GM12878 (cell line): ENCODE measurements at regions not wholly inside any gene's neighbourhood (a gene's known extent, or its start where the extent isn't known, plus 50 kb on each side); places are given as distances from the start of the nearest gene placed in this dataset.

ENCODE experiments used
- CHD2 ChIP-seq: IDR thresholded peaks from 2 replicates; pipeline ENCODE4 v1.6.1; 2011; ENCODE audit warnings: low read depth, low read length, improper control_type of control experiment, borderline replicate concordance
- CHD4 ChIP-seq: fragments of 200-600 bp; sonication (generic); IDR thresholded peaks from 2 replicates; pipeline ENCODE4 v1.6.1; 2016; ENCODE audit warnings: mild to moderate bottlenecking
- EP300 ChIP-seq, 2 experiments: fragments of 150-350 bp in 1 of 2; IDR thresholded peaks; 2 replicates each; pipeline ENCODE4 v1.6.1; 2011 to 2012; ENCODE audit warnings: low read depth in 2 of 2, low read length in 2 of 2, borderline replicate concordance in 1 of 2, improper control_type of control experiment in 1 of 2, inconsistent platforms in 1 of 2; ENCODE audit not compliant: control insufficient read depth in 1 of 2
- JUND ChIP-seq: IDR thresholded peaks from 2 replicates; pipeline ENCODE4 v1.6.1; 2012; ENCODE audit warnings: low read depth, mild to moderate bottlenecking, low read length, improper control_type of control experiment, moderate library complexity
- NFIC ChIP-seq: IDR thresholded peaks from 2 replicates; pipeline ENCODE4 v1.6.1; 2012; ENCODE audit warnings: low read depth, mild to moderate bottlenecking, inconsistent platforms, low read length, moderate library complexity
- NR2C1 ChIP-seq: fragments of 450-650 bp; IDR thresholded peaks from 2 replicates; pipeline ENCODE4 v1.6.1; 2017; ENCODE audit warnings: antibody characterized with exemption, mild to moderate bottlenecking, moderate library complexity
- NRF1 ChIP-seq: conservative IDR thresholded peaks from 2 replicates; pipeline ENCODE4 v1.6.1; 2011; ENCODE audit warnings: mild to moderate bottlenecking, low read depth, low read length, improper control_type of control experiment
- POLR2A ChIP-seq: IDR thresholded peaks from 2 replicates; pipeline ENCODE4 v1.6.1; 2011; ENCODE audit warnings: low read depth, mild to moderate bottlenecking, low read length
- POLR2AphosphoS5 ChIP-seq: IDR thresholded peaks from 2 replicates; pipeline ENCODE4 v1.6.1; 2011; ENCODE audit warnings: mild to moderate bottlenecking, low read length, inconsistent platforms
- RELA ChIP-seq: fragments of 450-650 bp; IDR thresholded peaks from 2 replicates; pipeline ENCODE4 v1.8.0; 2014; ENCODE audit warnings: borderline replicate concordance; ENCODE audit not compliant: partially characterized antibody
- TF ChIP-seq, protein P1 (sequence below): IDR thresholded peaks from 2 replicates; pipeline ENCODE4 v1.6.1; 2012; ENCODE audit warnings: low read length, inconsistent platforms
- TF ChIP-seq, protein P2 (sequence below), 3 experiments: IDR thresholded peaks in 2 of 3; conservative IDR thresholded peaks in 1 of 3; 2 replicates each; pipeline ENCODE4 v1.5.1; 2011; ENCODE audit warnings: low read depth in 3 of 3, low read length in 3 of 3, mild to moderate bottlenecking in 3 of 3, control low read depth in 2 of 3, moderate library complexity in 2 of 3, inconsistent platforms in 1 of 3, mixed read lengths in 1 of 3; ENCODE audit not compliant: control insufficient read depth in 2 of 3, insufficient read depth in 1 of 3; ENCODE audit errors: extremely low read depth in 1 of 3

DNA sequence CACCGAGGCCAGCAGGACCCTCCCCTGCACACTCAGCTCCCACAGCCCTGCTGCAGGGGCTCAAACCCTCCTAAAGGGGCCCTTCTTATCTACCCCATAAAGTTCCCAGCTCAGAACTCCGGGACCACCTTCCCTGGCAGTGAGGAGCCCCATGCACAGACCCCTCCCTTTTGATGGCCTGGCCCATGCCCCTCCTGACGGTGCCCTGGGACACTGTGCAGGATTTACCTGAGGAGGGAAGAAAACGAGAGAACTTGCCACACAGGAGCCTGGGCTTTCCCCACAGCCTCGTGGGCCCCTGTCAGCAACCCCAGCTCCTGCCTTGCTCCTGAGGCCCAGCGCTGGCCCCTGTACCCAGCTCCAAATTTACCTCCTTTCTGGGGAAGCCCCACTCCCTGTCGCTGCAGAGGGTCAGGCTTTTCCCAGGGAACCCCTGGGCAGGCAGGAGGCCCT lies 206.3 kb upstream of the SALL3 start:
- no peak for TF ChIP-seq POLR2AphosphoS5
- TF ChIP-seq, protein P1, sequence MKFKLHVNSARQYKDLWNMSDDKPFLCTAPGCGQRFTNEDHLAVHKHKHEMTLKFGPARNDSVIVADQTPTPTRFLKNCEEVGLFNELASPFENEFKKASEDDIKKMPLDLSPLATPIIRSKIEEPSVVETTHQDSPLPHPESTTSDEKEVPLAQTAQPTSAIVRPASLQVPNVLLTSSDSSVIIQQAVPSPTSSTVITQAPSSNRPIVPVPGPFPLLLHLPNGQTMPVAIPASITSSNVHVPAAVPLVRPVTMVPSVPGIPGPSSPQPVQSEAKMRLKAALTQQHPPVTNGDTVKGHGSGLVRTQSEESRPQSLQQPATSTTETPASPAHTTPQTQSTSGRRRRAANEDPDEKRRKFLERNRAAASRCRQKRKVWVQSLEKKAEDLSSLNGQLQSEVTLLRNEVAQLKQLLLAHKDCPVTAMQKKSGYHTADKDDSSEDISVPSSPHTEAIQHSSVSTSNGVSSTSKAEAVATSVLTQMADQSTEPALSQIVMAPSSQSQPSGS = no peak
- no peak for TF ChIP-seq NR2C1
- no peak for TF ChIP-seq NRF1
- no peak for TF ChIP-seq POLR2A
- TF ChIP-seq NFIC = no peak
- TF ChIP-seq JUND = no peak
- TF ChIP-seq, protein P2, sequence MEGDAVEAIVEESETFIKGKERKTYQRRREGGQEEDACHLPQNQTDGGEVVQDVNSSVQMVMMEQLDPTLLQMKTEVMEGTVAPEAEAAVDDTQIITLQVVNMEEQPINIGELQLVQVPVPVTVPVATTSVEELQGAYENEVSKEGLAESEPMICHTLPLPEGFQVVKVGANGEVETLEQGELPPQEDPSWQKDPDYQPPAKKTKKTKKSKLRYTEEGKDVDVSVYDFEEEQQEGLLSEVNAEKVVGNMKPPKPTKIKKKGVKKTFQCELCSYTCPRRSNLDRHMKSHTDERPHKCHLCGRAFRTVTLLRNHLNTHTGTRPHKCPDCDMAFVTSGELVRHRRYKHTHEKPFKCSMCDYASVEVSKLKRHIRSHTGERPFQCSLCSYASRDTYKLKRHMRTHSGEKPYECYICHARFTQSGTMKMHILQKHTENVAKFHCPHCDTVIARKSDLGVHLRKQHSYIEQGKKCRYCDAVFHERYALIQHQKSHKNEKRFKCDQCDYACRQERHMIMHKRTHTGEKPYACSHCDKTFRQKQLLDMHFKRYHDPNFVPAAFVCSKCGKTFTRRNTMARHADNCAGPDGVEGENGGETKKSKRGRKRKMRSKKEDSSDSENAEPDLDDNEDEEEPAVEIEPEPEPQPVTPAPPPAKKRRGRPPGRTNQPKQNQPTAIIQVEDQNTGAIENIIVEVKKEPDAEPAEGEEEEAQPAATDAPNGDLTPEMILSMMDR (IDR thresholded peaks at IDR 0.05 in 2 of 3, conservative IDR thresholded peaks at IDR 0.05 in 1 of 3; ENCODE audit: control insufficient read depth in 2 of 3, extremely low read depth in 1 of 3, insufficient read depth in 1 of 3, low read depth in 3 of 3, low read length in 3 of 3) = no peak
- TF ChIP-seq CHD2 = no peak
- no peak for TF ChIP-seq EP300 (IDR thresholded peaks at IDR 0.05; ENCODE audit: borderline replicate concordance in 1 of 2, control insufficient read depth in 1 of 2, low read depth in 2 of 2, low read length in 2 of 2)
- no peak for TF ChIP-seq CHD4
- no peak for TF ChIP-seq RELA
